ENCODE measurements at regions not wholly inside any gene's neighbourhood (a gene's known extent, or its start where the extent isn't known, plus 50 kb on each side); places are given as distances from the start of the nearest gene placed in this dataset.

- no peak for ATAC-seq (replicated peaks in 6 of 8)
- in situ Hi-C loops (cut with MboI; ENCODE audit: low pct_unique_long_range_greater_than_20kb in 2 of 9, low sequenced_read_pairs in 9 of 9, unreplicated experiment in 9 of 9), result no loop called here
- Histone ChIP-seq H3K4me1 (replicated peaks in 1 of 2) (no peaks in the 10 kb centered on the region), H3K4me3 (no peak overlapping the region), H3K27ac (no peak overlapping the region)
- 26 to 100% (median 56%) methylated on average over 1 to 7 of the region's 8 CpGs; no CpG with 5 or more reads in 5 of the 10 experiments for WGBS, 10 experiments
Observed at GRCh38 chr7:142425281-142425680, 167.4 kb upstream of the PRSS58 start.

- Histone ChIP-seq H3K4me1 (replicated peaks in 1 of 2) (no peaks in the 10 kb centered on the region), H3K4me3 (no peak overlapping the region), H3K27ac (no peak overlapping the region)
- 0 to 100% (median 71%) methylated on average over 1 to 4 of the region's 4 CpGs; no CpG with 5 or more reads in 1 of the 10 experiments for WGBS, 10 experiments
- ATAC-seq (replicated peaks in 6 of 8), result no peak
- in situ Hi-C loops (cut with MboI; ENCODE audit: low pct_unique_long_range_greater_than_20kb in 2 of 9, low sequenced_read_pairs in 9 of 9, unreplicated experiment in 9 of 9), result no loop called here
Observed at GRCh38 chr7:142422621-142423020, 164.8 kb upstream of the PRSS58 start.

- in situ Hi-C loops (cut with MboI; ENCODE audit: low pct_unique_long_range_greater_than_20kb in 2 of 9, low sequenced_read_pairs in 9 of 9, unreplicated experiment in 9 of 9), result no loop called here
Observed at GRCh38 chr7:142420554-142421362, 162.9 kb upstream of the PRSS58 start.

GRCh38 chr7:142418326-142418725 is 160.5 kb upstream of the PRSS58 start:
- Histone ChIP-seq H3K27ac (no peak overlapping the region), H3K4me3 (no peak overlapping the region), H3K4me1 (replicated peaks in 1 of 2) (no peaks in the 10 kb centered on the region)
- in situ Hi-C loops (cut with MboI; ENCODE audit: low pct_unique_long_range_greater_than_20kb in 2 of 9, low sequenced_read_pairs in 9 of 9, unreplicated experiment in 9 of 9), result no loop called here
- 0 to 93% (median 76%) methylated on average over 1 to 4 of the region's 4 CpGs; no CpG with 5 or more reads in 2 of the 10 experiments for WGBS, 10 experiments
- ATAC-seq (replicated peaks in 6 of 8), result no peak

More at GRCh38 chr7:142420554-142421362, 162.9 kb upstream of the PRSS58 start:
- no peaks in the 10 kb centered on the region for H3K4me1 ChIP-seq (replicated peaks in 1 of 2)
- WGBS, 10 experiments, result 62 to 90% (median 88%) methylated on average over 2 to 3 of the region's 5 CpGs; no CpG with 5 or more reads in 5 of the 10 experiments
- ATAC-seq (replicated peaks in 6 of 8), result peak in 3 of 8 experiments; percentile 41 to 82 (median 80)
- no peak overlapping the region for H3K27ac ChIP-seq
- H3K4me3 ChIP-seq, result no peak overlapping the region

- no peak for ATAC-seq (replicated peaks in 6 of 8)
- Histone ChIP-seq H3K4me3 (no peak overlapping the region), H3K4me1 (replicated peaks in 1 of 2) (no peaks in the 10 kb centered on the region), H3K27ac (no peak overlapping the region)
- in situ Hi-C loops (cut with MboI; ENCODE audit: low pct_unique_long_range_greater_than_20kb in 2 of 9, low sequenced_read_pairs in 9 of 9, unreplicated experiment in 9 of 9), result no loop called here
- WGBS, 10 experiments, result 60 to 100% (median 76%) methylated on average over 2 to 4 of the region's 4 CpGs; no CpG with 5 or more reads in 5 of the 10 experiments
Observed at GRCh38 chr7:142414915-142415314, 157.1 kb upstream of the PRSS58 start.

GRCh38 chr7:142414135-142414534 is 156.3 kb upstream of the PRSS58 start:
- no peak for ATAC-seq (replicated peaks in 6 of 8)
- H3K4me1 ChIP-seq (replicated peaks in 1 of 2), result no peaks in the 10 kb centered on the region
- in situ Hi-C loops (cut with MboI; ENCODE audit: low pct_unique_long_range_greater_than_20kb in 2 of 9, low sequenced_read_pairs in 9 of 9, unreplicated experiment in 9 of 9), result no loop called here
- H3K27ac ChIP-seq, result no peak overlapping the region
- no peak overlapping the region for H3K4me3 ChIP-seq
- 0 to 71% (median 55%) methylated on average over 1 to 3 of the region's 3 CpGs; no CpG with 5 or more reads in 2 of the 10 experiments for WGBS, 10 experiments

- in situ Hi-C loops (cut with MboI; ENCODE audit: low pct_unique_long_range_greater_than_20kb in 2 of 9, low sequenced_read_pairs in 9 of 9, unreplicated experiment in 9 of 9), result no loop called here
- no peak for ATAC-seq (replicated peaks in 6 of 8)
- Histone ChIP-seq H3K27ac (no peak overlapping the region), H3K4me3 (no peak overlapping the region), H3K4me1 (replicated peaks in 1 of 2) (no peaks in the 10 kb centered on the region)
- 13 to 94% (median 63%) methylated on average over 1 to 3 of the region's 4 CpGs; no CpG with 5 or more reads in 3 of the 10 experiments for WGBS, 10 experiments
Observed at GRCh38 chr7:142413280-142414000, 155.6 kb upstream of the PRSS58 start.

GRCh38 chr7:142412551-142413193 is 154.8 kb upstream of the PRSS58 start:
- Histone ChIP-seq H3K27ac (no peak overlapping the region), H3K4me3 (no peak overlapping the region), H3K4me1 (replicated peaks in 1 of 2) (no peaks in the 10 kb centered on the region)
- 71% methylated on average over 1 of the region's 2 CpGs; no CpG with 5 or more reads in 9 of the 10 experiments for WGBS, 10 experiments
- ATAC-seq (replicated peaks in 6 of 8), result peak in 3 of 8 experiments; percentile 78 to 82 (median 79)
- in situ Hi-C loops (cut with MboI; ENCODE audit: low pct_unique_long_range_greater_than_20kb in 2 of 9, low sequenced_read_pairs in 9 of 9, unreplicated experiment in 9 of 9), result no loop called here

- H3K4me3 ChIP-seq, result no peak overlapping the region
- no peaks in the 10 kb centered on the region for H3K4me1 ChIP-seq (replicated peaks in 1 of 2)
- no peak overlapping the region for H3K27ac ChIP-seq
- in situ Hi-C loops (cut with MboI; ENCODE audit: low pct_unique_long_range_greater_than_20kb in 2 of 9, low sequenced_read_pairs in 9 of 9, unreplicated experiment in 9 of 9), result no loop called here
- no peak for ATAC-seq (replicated peaks in 6 of 8)
Observed at GRCh38 chr7:142409471-142409870, 151.6 kb upstream of the PRSS58 start.

GRCh38 chr7:142408794-142409193 is 150.9 kb upstream of the PRSS58 start:
- no peak overlapping the region for H3K27ac ChIP-seq
- no peak for ATAC-seq (replicated peaks in 6 of 8)
- in situ Hi-C loops (cut with MboI; ENCODE audit: low pct_unique_long_range_greater_than_20kb in 2 of 9, low sequenced_read_pairs in 9 of 9, unreplicated experiment in 9 of 9), result no loop called here
- H3K4me1 ChIP-seq (replicated peaks in 1 of 2), result no peaks in the 10 kb centered on the region
- H3K4me3 ChIP-seq, result no peak overlapping the region

- H3K27ac ChIP-seq, result no peak overlapping the region
- peak in 2 of 8 experiments; percentile 59 to 78 for ATAC-seq (replicated peaks in 6 of 8)
Observed at GRCh38 chr7:142407939-142408570, 150.2 kb upstream of the PRSS58 start.

GRCh38 chr7:142405122-142405765 is 147.4 kb upstream of the PRSS58 start:
- no peak overlapping the region for H3K27ac ChIP-seq
- no peak overlapping the region for H3K4me3 ChIP-seq
- in situ Hi-C loops (cut with MboI; ENCODE audit: low pct_unique_long_range_greater_than_20kb in 2 of 9, low sequenced_read_pairs in 9 of 9, unreplicated experiment in 9 of 9), result no loop called here
- H3K4me1 ChIP-seq (replicated peaks in 1 of 2), result no peaks in the 10 kb centered on the region
- ATAC-seq (replicated peaks in 6 of 8), result no peak
- WGBS, 10 experiments, result 10 to 100% (median 84%) methylated on average over 1 to 7 of the region's 7 CpGs; no CpG with 5 or more reads in 2 of the 10 experiments

More at GRCh38 chr7:142407939-142408570, 150.2 kb upstream of the PRSS58 start:
- no peak overlapping the region for H3K4me3 ChIP-seq
- no peaks in the 10 kb centered on the region for H3K4me1 ChIP-seq (replicated peaks in 1 of 2)
- in situ Hi-C loops (cut with MboI; ENCODE audit: low pct_unique_long_range_greater_than_20kb in 2 of 9, low sequenced_read_pairs in 9 of 9, unreplicated experiment in 9 of 9), result no loop called here
- WGBS, 10 experiments, result 4 to 97% (median 77%) methylated on average over 2 to 6 of the region's 8 CpGs

All from motor neuron (in vitro differentiated cells).